K562 (cell line): ENCODE measurements at regions not wholly inside any gene's neighbourhood (a gene's known extent, or its start where the extent isn't known, plus 50 kb on each side); places are given as distances from the start of the nearest gene placed in this dataset.
A peak's percentile ranks its signal among the peaks of the same experiment; 100 is the strongest.

Experiments used
- ATAC-seq: fragments of 200-7000 bp; cut with Tn5 transposase; 3 replicates; pipeline ENCODE4 v1.9.1; 2020; ENCODE audit warnings: moderate library complexity
- BruUV-seq: library from RNA; stranded (reverse); fragments of 400-500 nt; replicated peaks from 2 replicates; lab custom pipeline; 2021; lab: Mats Ljungman, UMichigan
- CTCF ChIA-PET: fragments of 300-600 bp; formaldehyde crosslinking; extraction: SDS; loops from one replicate; lab custom pipeline; 2021; ENCODE audit warnings: low intra/inter-chr PET ratio; lab: Yijun Ruan, JAX
- POLR2A ChIA-PET: fragments of 300-600, 350-650 bp; sonication (Branson Sonifier 250); formaldehyde crosslinking; extraction: SDS; loops from one replicate; lab custom pipeline; 2021; ENCODE audit warnings: antibody characterized with exemption, inconsistent platforms; lab: Yijun Ruan, JAX
- DNase-seq, 4 experiments: peaks; one replicate each; pipeline versions ENCODE4 v3.0.0 to v3.0.0-alpha.2; 2011 to 2018; ENCODE audit warnings: low spot score in 3 of 4, mixed read lengths in 3 of 4; ENCODE audit errors: extremely low read depth in 1 of 4
- FAIRE-seq: peaks from 2 replicates; lab custom pipeline; 2011; peaks lifted over from hg19 to GRCh38; lab: Jason Lieb, UNC
- H2AFZ ChIP-seq: 2 replicates; pipeline ENCODE4 v1.6.0; 2011; ENCODE audit warnings: low read depth, low read length, control low read depth, inconsistent platforms
- H3K27ac ChIP-seq: fragments of 200-600 bp; 3 replicates; pipeline ENCODE4 v1.8.0; 2011; ENCODE audit warnings: low read depth, mild to moderate bottlenecking, control low read depth, inconsistent platforms, low read length, moderate library complexity, mixed read lengths; ENCODE audit errors: extremely low read depth
- H3K27me3 ChIP-seq, 2 experiments: fragments of 300-600 bp in 1 of 2; 2 replicates in 1 of 2; 3 replicates in 1 of 2; pipeline versions ENCODE4 v1.6.0 to v1.8.0; 2011; ENCODE audit warnings: inconsistent platforms in 2 of 2, low read length in 2 of 2, mild to moderate bottlenecking in 1 of 2, mixed read lengths in 1 of 2, moderate library complexity in 1 of 2; ENCODE audit not compliant: control insufficient read depth in 2 of 2, insufficient read depth in 2 of 2
- H3K36me3 ChIP-seq: fragments of 300-600 bp; 3 replicates; pipeline ENCODE4 v1.8.0; 2011; ENCODE audit warnings: mild to moderate bottlenecking, low read length, inconsistent platforms; ENCODE audit not compliant: control insufficient read depth, insufficient read depth
- H3K4me1 ChIP-seq, 2 experiments: fragments of 200-600 bp in 1 of 2; replicated peaks in 1 of 2; 2 replicates in 1 of 2; 3 replicates in 1 of 2; pipeline versions ENCODE4 v1.5.1 to v1.8.0; 2011; ENCODE audit warnings: inconsistent platforms in 2 of 2, low read length in 2 of 2, mild to moderate bottlenecking in 1 of 2, mixed read lengths in 1 of 2, moderate library complexity in 1 of 2; ENCODE audit not compliant: control insufficient read depth in 2 of 2, insufficient read depth in 2 of 2
- H3K4me2 ChIP-seq: 2 replicates; pipeline ENCODE4 v1.6.1; 2011; ENCODE audit warnings: low read length, control low read depth, inconsistent platforms, mixed read lengths; ENCODE audit not compliant: insufficient read depth
- H3K4me3 ChIP-seq: fragments of 200-600 bp; sonication (generic), shearing (Covaris generic); 2 replicates; pipeline ENCODE4 v1.5.1; 2016; ENCODE audit warnings: control low read depth, inconsistent platforms
- H3K79me2 ChIP-seq: fragments of 200-600 bp; 3 replicates; pipeline ENCODE4 v1.8.0; 2011; ENCODE audit warnings: low read length, inconsistent platforms; ENCODE audit not compliant: control insufficient read depth, insufficient read depth
- H3K9ac ChIP-seq, 2 experiments: 2 replicates each; pipeline versions ENCODE4 v1.6.0 to v1.6.1; 2011; ENCODE audit warnings: low read depth in 2 of 2, low read length in 2 of 2, control low read depth in 1 of 2, inconsistent platforms in 1 of 2, mild to moderate bottlenecking in 1 of 2, mixed read lengths in 1 of 2; ENCODE audit not compliant: insufficient read depth in 1 of 2
- H3K9me1 ChIP-seq: one replicate; pipeline ENCODE4 v1.6.0; 2011; ENCODE audit warnings: inconsistent platforms, mild to moderate bottlenecking, low read length, moderate library complexity; ENCODE audit not compliant: control insufficient read depth, insufficient read depth
- H3K9me3 ChIP-seq: replicated peaks from 2 replicates; pipeline ENCODE4 v1.5.1; 2011; ENCODE audit warnings: low read depth, low read length, inconsistent platforms; ENCODE audit not compliant: control insufficient read depth, insufficient read depth
- H4K20me1 ChIP-seq: replicated peaks from 2 replicates; pipeline ENCODE4 v1.6.1; 2011; ENCODE audit warnings: low read length, inconsistent platforms, mixed read lengths; ENCODE audit not compliant: control insufficient read depth, insufficient read depth
- CREBBP ChIP-seq: IDR thresholded peaks from one replicate; pipeline ENCODE4 v1.6.1; 2012; ENCODE audit warnings: low read depth, mild to moderate bottlenecking, control low read depth, inconsistent platforms, low read length
- FOXK2 ChIP-seq, 2 experiments: fragments of 450-650 bp; IDR thresholded peaks in 1 of 2; conservative IDR thresholded peaks in 1 of 2; 2 replicates each; pipeline ENCODE4 v1.6.1; 2016; ENCODE audit warnings: low read depth in 2 of 2, mild to moderate bottlenecking in 1 of 2
- HOXB6 ChIP-seq: fragments of 250-450 bp; sonication (Bioruptor Pico); IDR thresholded peaks from 2 replicates; pipeline ENCODE4 v1.5.1; 2022; ENCODE audit warnings: mild to moderate bottlenecking, borderline replicate concordance
- KAT7 ChIP-seq: sonication (generic); formaldehyde crosslinking; IDR thresholded peaks from 2 replicates; pipeline ENCODE4 v1.8.0; 2022; ENCODE audit warnings: missing genetic modification reagents, mild to moderate bottlenecking, borderline replicate concordance
- NFIX ChIP-seq: fragments of 250-450 bp; sonication (Bioruptor Pico); IDR thresholded peaks from 2 replicates; pipeline ENCODE4 v1.4.0; 2020; ENCODE audit warnings: low read depth, mild to moderate bottlenecking, moderate library complexity
- PHTF2 ChIP-seq: fragments of 250-450 bp; sonication (Bioruptor Pico); IDR thresholded peaks from 2 replicates; pipeline ENCODE4 v1.5.0; 2021; ENCODE audit warnings: mild to moderate bottlenecking
- TAF1 ChIP-seq: IDR thresholded peaks from 2 replicates; pipeline ENCODE4 v1.6.1; 2011; ENCODE audit warnings: mild to moderate bottlenecking, low read length, moderate library complexity; ENCODE audit not compliant: insufficient read depth, control insufficient read depth, severe bottlenecking; ENCODE audit errors: extremely low read depth
- TFAM ChIP-seq: fragments of 250-450 bp; sonication (Bioruptor Pico); conservative IDR thresholded peaks from 2 replicates; pipeline ENCODE4 v1.5.0; 2021; ENCODE audit warnings: mild to moderate bottlenecking, moderate library complexity
- ZBTB17 ChIP-seq: fragments of 450-650 bp; formaldehyde crosslinking; IDR thresholded peaks from 2 replicates; pipeline ENCODE4 v1.4.0; 2020; ENCODE audit warnings: mild to moderate bottlenecking
- ZBTB9 ChIP-seq: fragments of 450-650 bp; formaldehyde crosslinking; IDR thresholded peaks from 2 replicates; pipeline ENCODE4 v1.4.0; 2020; ENCODE audit warnings: mild to moderate bottlenecking, moderate library complexity
- ZEB2 ChIP-seq: fragments of 450-650 bp; IDR thresholded peaks from 2 replicates; pipeline ENCODE4 v1.6.1; 2016
- ZFPM2 ChIP-seq: fragments of 250-450 bp; sonication (Bioruptor Pico); IDR thresholded peaks from 2 replicates; pipeline ENCODE4 v1.5.1; 2022; ENCODE audit warnings: mild to moderate bottlenecking
- WGBS: fragments of 100-300 bp; shearing (Covaris generic); methylation state at CpG from one replicate; pipeline ENCODE4 v1.1.6; 2016; ENCODE audit warnings: low coverage, mixed read lengths; ENCODE audit not compliant: insufficient coverage; ENCODE audit errors: missing lambda C conversion rate; 5-methylcytosine and 5-hydroxymethylcytosine counted together
- in situ Hi-C: fragments of 300-500 bp; cut with MboI; formaldehyde crosslinking; loops from 4 replicates; pipeline ENCODE4 v1.15.0; 2018; ENCODE audit warnings: inconsistent platforms, mixed read lengths
- intact Hi-C: fragments of 100-400 bp; cut with micrococcal nuclease; formaldehyde crosslinking; loops from 2 replicates; pipeline ENCODE4 v1.14.2; 2022
- TF ChIP-seq, protein P1 (sequence below): fragments of 200-400 bp; formaldehyde crosslinking; IDR thresholded peaks from 2 replicates; pipeline ENCODE4 v1.6.1; 2017; ENCODE audit warnings: mild to moderate bottlenecking, low read depth, low read length, moderate library complexity

DNA sequence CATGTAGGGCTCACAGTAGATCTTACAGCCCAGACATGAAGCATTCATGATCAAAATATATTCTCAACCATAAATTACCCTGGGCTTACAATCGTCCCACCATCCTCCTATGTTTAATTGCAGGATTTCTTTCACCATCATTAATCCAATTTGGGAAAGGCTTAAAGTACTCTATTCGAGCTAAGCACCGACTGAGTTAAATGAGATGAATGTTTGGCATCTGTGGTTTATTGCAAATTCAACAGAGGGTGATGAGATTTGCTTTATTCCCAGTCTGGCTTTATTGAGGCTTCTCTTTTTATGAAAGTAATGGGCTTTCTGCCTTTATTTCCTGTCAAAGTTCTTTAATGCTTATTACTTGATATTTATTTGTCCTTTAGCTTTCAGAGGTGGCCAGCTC, 159.0 kb downstream of the METTL4 start:
- DNase-seq (no peak), FAIRE-seq (no peak), ATAC-seq (no peak)
- TF ChIP-seq HOXB6 (CRISPR knock-in tag) (no peak), ZFPM2 (CRISPR knock-in tag) (no peak), ZEB2 (no peak)
- Histone ChIP-seq H3K27ac (no peak overlapping the region), H3K27me3 (no peaks in the 10 kb centered on the region), H2AFZ (no peak overlapping the region), H4K20me1 (no peaks in the 10 kb centered on the region), H3K4me2 (no peak overlapping the region), H3K4me3 (no peak overlapping the region), H3K4me1 (no peaks in the 10 kb centered on the region), H3K9me1 (no peaks in the 10 kb centered on the region), H3K9ac (no peak overlapping the region), H3K79me2 (no peaks in the 10 kb centered on the region), H3K36me3 (no peaks in the 10 kb centered on the region), H3K9me3 (no peaks in the 10 kb centered on the region)
- no TSS peak for BruUV-seq
- in situ Hi-C loops, result no loop called here
- ChIA-PET POLR2A (no interaction called here), CTCF (no interaction called here)
- intact Hi-C loops, result no loop called here
- 16% methylated on average over 3 of the region's 3 CpGs for WGBS

DNA sequence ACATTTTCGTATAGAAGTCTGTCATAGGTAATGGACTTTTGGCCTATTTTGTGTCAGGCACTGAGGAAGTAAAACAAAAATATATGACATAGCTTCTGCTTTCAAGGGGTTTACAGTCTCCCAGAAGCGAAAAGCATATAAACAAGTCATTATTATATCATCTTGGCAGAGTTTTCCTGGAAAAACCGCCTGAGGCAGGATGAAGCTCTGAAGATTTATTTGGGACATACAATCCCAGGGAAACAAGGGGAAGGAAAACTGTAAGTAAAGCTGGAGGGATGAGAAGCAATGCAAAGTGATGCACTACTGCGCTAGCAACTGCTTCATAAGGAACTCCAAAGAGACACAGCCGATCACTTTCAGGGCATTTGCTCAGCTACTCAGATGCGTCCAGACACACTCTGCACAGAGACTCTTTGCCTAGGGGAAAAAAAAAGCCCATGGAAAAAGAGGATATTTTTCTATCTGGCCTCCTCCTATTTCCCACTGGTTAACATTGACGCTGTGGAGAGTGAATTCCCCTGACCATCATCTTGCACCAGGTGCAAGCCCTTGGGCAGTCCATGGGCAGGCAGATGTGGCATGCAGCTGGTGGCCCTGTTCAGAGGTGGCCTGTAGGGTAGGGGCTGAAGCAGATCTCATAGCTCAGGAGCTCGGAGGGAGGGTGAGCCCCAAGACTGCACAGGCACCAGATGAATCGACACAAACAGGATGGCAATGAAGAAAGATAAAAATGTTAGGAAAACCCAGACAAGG, 158.1 kb downstream of the METTL4 start:
- Histone ChIP-seq H3K27ac (no peak overlapping the region), H3K27me3 (no peaks in the 10 kb centered on the region), H3K79me2 (no peaks in the 10 kb centered on the region), H3K36me3 (no peaks in the 10 kb centered on the region), H3K4me2 (no peak overlapping the region), H4K20me1 (no peaks in the 10 kb centered on the region), H3K9me3 (no peaks in the 10 kb centered on the region), H3K4me3 (no peak overlapping the region), H3K9ac (0 out of 4 replicates have a peak overlapping the region, but pooled peaks of 1 of the 2 experiments have one; percentile 40), H3K9me1 (no peaks in the 10 kb centered on the region), H3K4me1 (no peaks in the 10 kb centered on the region), H2AFZ (no peak overlapping the region)
- ChIA-PET CTCF (no interaction called here), POLR2A (interaction anchor here (0.9 to 1.9 kb wide), 2 partner anchors 9 to 10 kb away, joined by 3 to 9 read pairs; no protein-coding TSS in a partner anchor)
- in situ Hi-C loops (no loop called here), intact Hi-C loops (no loop called here)
- DNase-seq, result no peak
- WGBS, result 15% methylated on average over 9 of the region's 9 CpGs
- BruUV-seq, result no TSS peak
- ATAC-seq, result no peak
- FAIRE-seq, result no peak
- TF ChIP-seq TAF1 (no peak), TFAM (CRISPR knock-in tag) (no peak), NFIX (no peak), CREBBP (no peak), PHTF2 (CRISPR knock-in tag) (no peak), KAT7 (CRISPR knock-in tag) (no peak), FOXK2 (conservative IDR thresholded peaks at IDR 0.05 in 1 of 2, IDR thresholded peaks at IDR 0.05 in 1 of 2; ENCODE audit: low read depth in 2 of 2) (no peak), ZBTB9 (CRISPR knock-in tag) (no peak), ZBTB17 (no peak)
- TF ChIP-seq, protein P1, sequence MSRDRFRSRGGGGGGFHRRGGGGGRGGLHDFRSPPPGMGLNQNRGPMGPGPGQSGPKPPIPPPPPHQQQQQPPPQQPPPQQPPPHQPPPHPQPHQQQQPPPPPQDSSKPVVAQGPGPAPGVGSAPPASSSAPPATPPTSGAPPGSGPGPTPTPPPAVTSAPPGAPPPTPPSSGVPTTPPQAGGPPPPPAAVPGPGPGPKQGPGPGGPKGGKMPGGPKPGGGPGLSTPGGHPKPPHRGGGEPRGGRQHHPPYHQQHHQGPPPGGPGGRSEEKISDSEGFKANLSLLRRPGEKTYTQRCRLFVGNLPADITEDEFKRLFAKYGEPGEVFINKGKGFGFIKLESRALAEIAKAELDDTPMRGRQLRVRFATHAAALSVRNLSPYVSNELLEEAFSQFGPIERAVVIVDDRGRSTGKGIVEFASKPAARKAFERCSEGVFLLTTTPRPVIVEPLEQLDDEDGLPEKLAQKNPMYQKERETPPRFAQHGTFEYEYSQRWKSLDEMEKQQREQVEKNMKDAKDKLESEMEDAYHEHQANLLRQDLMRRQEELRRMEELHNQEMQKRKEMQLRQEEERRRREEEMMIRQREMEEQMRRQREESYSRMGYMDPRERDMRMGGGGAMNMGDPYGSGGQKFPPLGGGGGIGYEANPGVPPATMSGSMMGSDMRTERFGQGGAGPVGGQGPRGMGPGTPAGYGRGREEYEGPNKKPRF, result no peak
